Epithelial cell of esophagus (primary cell): ENCODE measurements at regions not wholly inside any gene's neighbourhood (a gene's known extent, or its start where the extent isn't known, plus 50 kb on each side); places are given as distances from the start of the nearest gene placed in this dataset.

ENCODE experiments used
- DNase-seq: peaks from one replicate; pipeline ENCODE4 v3.0.0; 2010; ENCODE audit warnings: low read depth
- H3K4me3 ChIP-seq: 2 replicates; pipeline ENCODE4 v1.5.1; 2011; ENCODE audit warnings: mild to moderate bottlenecking, low read length, control low read depth
- CTCF ChIP-seq: IDR thresholded peaks from 2 replicates; pipeline ENCODE4 v1.5.1; 2011; ENCODE audit warnings: low read depth, mild to moderate bottlenecking, low read length, control low read depth, inconsistent platforms; ENCODE audit not compliant: insufficient read depth; ENCODE audit errors: missing control alignments

- DNase-seq, result no peak
- H3K4me3 ChIP-seq, result no peak overlapping the region
- no peak for TF ChIP-seq CTCF
Observed at GRCh38 chr6:119449331-119450156, 100.0 kb upstream of the MAN1A1 start.

- H3K4me3 ChIP-seq, result no peak overlapping the region
- no peak for DNase-seq
- no peak for TF ChIP-seq CTCF
Observed at GRCh38 chr6:119447921-119448320, 98.4 kb upstream of the MAN1A1 start.

GRCh38 chr6:119446609-119447008 lies 97.0 kb upstream of the MAN1A1 start:
- DNase-seq, result peak; percentile 74
- no peak for TF ChIP-seq CTCF
- no peak overlapping the region for H3K4me3 ChIP-seq

GRCh38 chr6:119446115-119446554 lies 96.6 kb upstream of the MAN1A1 start:
- no peak for TF ChIP-seq CTCF
- DNase-seq, result peak; percentile 75
- H3K4me3 ChIP-seq, result no peak overlapping the region

GRCh38 chr6:119445666-119446065 lies 96.1 kb upstream of the MAN1A1 start:
- no peak overlapping the region for H3K4me3 ChIP-seq
- no peak for DNase-seq
- TF ChIP-seq CTCF, result no peak

GRCh38 chr6:119444642-119445557 lies 95.3 kb upstream of the MAN1A1 start:
- no peak overlapping the region for H3K4me3 ChIP-seq
- TF ChIP-seq CTCF, result no peak

More at GRCh38 chr6:119444642-119445557, 95.3 kb upstream of the MAN1A1 start:
- DNase-seq, result peak; percentile 42
